ENCODE measurements at regions not wholly inside any gene's neighbourhood (a gene's known extent, or its start where the extent isn't known, plus 50 kb on each side); places are given as distances from the start of the nearest gene placed in this dataset.
"Not testable (repeated sequence)": the region's sequence is repeated elsewhere in the genome, so short reads cannot be mapped to it uniquely, and the experiment has no call there.

DNA sequence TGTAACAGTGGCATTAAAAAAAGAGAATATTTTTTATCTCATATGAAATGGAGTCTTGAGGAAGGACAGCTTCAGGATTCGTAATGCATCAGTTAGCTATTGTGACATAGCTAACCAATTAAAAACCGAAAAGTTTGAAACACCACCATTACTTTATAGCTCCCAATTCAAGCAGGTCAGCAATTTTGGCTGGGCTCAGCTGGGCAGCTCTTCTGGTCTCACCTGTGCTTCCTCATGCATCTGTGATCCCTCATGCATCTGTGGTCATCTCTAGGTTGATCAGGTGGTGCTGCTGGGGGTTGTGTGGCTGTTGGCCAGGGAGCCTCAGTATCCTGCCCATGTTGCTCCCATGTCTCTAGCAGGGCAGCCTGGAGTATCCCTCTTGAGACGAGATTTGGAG, 76.7 kb upstream of the KCNA1 start:
- intact Hi-C loops (cut with DNase I): no loop called here
- no peaks in the 10 kb centered on the region for H3K4me1 ChIP-seq
- no peaks in the 10 kb centered on the region for H3K36me3 ChIP-seq
- DNase-seq (no peak), ATAC-seq (no peak)
- H3K27ac ChIP-seq: no peak overlapping the region
- H3K4me3 ChIP-seq: no peak overlapping the region
- TF ChIP-seq POLR2A (IDR thresholded peaks at IDR 0.05): no peak
- TF ChIP-seq, protein P1, sequence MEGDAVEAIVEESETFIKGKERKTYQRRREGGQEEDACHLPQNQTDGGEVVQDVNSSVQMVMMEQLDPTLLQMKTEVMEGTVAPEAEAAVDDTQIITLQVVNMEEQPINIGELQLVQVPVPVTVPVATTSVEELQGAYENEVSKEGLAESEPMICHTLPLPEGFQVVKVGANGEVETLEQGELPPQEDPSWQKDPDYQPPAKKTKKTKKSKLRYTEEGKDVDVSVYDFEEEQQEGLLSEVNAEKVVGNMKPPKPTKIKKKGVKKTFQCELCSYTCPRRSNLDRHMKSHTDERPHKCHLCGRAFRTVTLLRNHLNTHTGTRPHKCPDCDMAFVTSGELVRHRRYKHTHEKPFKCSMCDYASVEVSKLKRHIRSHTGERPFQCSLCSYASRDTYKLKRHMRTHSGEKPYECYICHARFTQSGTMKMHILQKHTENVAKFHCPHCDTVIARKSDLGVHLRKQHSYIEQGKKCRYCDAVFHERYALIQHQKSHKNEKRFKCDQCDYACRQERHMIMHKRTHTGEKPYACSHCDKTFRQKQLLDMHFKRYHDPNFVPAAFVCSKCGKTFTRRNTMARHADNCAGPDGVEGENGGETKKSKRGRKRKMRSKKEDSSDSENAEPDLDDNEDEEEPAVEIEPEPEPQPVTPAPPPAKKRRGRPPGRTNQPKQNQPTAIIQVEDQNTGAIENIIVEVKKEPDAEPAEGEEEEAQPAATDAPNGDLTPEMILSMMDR (IDR thresholded peaks at IDR 0.05): no peak
- WGBS, 4 donors: 94 to 97% (median 96%) methylated on average over 3 of the region's 3 CpGs
- peaks cover 0 to 25% (median 0%) of the 10 kb centered on the region in 9 donors for H3K27me3 ChIP-seq
- H3K9me3 ChIP-seq: no peaks in the 10 kb centered on the region

DNA sequence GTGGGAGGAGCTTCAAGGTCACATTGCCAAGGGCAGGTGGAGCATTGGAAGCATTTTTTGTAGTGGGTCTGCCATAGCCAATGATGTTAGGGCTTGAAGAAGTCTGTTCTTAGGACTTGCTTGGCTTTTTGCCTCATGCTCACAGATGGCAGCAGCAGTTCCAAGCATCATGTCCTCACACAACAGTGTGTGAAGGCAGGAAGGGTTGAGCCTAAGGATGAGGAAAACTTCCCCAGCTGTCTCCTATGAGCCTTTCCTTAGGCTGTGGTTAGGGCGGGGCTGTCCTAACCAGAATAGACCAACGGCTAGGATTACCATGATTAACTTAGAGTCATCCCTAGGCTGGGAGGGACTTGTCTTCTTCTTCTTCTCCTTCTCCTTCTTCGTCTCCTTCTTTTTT, 76.2 kb upstream of the KCNA1 start:
- H3K36me3 ChIP-seq: no peaks in the 10 kb centered on the region
- intact Hi-C loops (cut with DNase I): no loop called here

DNA sequence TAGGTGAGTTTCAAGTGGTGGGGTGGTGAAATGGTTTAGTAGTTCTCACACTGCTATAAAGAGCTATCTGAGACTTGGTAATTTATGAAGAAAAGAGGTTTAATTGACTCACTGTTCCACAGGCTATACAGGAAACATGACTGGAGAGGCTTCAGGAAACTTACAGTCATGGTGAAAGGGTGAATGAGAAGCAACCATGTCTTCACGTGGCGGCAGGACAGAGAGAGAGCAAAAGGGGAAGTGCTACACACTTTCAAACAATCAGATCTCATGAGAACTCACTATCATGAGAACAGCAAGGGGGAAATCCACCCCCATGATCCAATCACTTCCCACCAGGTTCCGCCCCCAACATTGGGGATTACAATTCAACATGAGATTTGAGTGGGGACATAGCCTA, 67.3 kb upstream of the KCNA1 start:
- H3K27ac ChIP-seq; H3K9me3 ChIP-seq; intact Hi-C loops (cut with DNase I); H3K27me3 ChIP-seq; H3K4me1 ChIP-seq; H3K4me3 ChIP-seq; ATAC-seq; DNase-seq; H3K36me3 ChIP-seq: not testable (repeated sequence)
- WGBS, 4 donors: 90 to 93% (median 91%) methylated on average over 3 of the region's 3 CpGs

More for the DNA sequence above, 76.2 kb upstream of the KCNA1 start:
- no peaks in the 10 kb centered on the region for H3K4me1 ChIP-seq
- H3K27me3 ChIP-seq: peaks cover 0 to 23% (median 0%) of the 10 kb centered on the region in 9 donors
- H3K27ac ChIP-seq: no peak overlapping the region
- TF ChIP-seq, protein P1 (IDR thresholded peaks at IDR 0.05): no peak
- no peak for TF ChIP-seq POLR2A (IDR thresholded peaks at IDR 0.05)
- ATAC-seq: no peak
- no peaks in the 10 kb centered on the region for H3K9me3 ChIP-seq
- H3K4me3 ChIP-seq: no peak overlapping the region
- 72 to 89% (median 81%) methylated on average over 3 of the region's 3 CpGs for WGBS, 4 donors
- DNase-seq: no peak

DNA sequence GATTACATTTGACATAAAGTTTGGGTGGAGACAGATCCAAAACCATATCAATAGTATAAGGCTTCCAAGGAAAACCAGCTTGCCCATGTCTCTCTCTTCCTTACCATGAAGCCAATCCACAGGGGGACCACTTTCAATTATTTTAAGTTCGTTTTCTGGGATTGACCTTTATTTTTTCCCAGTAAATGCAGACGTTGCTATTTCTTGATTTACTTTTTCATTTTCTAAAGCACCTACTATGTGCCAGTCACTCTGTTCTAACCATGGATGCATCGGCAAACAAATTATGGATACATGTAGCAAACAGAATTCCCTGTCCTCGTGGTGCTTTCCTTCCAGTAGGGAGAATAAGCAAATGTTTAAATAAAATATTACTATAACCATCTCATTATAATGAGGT, 65.8 kb upstream of the KCNA1 start:
- WGBS, 4 donors: 88 to 93% (median 90%) methylated on average over 4 of the region's 4 CpGs
- Histone ChIP-seq H3K27ac (no peak overlapping the region), H3K27me3 (no peaks in the 10 kb centered on the region), H3K36me3 (no peaks in the 10 kb centered on the region), H3K9me3 (no peaks in the 10 kb centered on the region), H3K4me1 (no peaks in the 10 kb centered on the region), H3K4me3 (no peak overlapping the region)
- ATAC-seq (no peak), DNase-seq (no peak)
- TF ChIP-seq, protein P1 (IDR thresholded peaks at IDR 0.05): no peak
- no peak for TF ChIP-seq POLR2A (IDR thresholded peaks at IDR 0.05)
- intact Hi-C loops (cut with DNase I): no loop called here

DNA sequence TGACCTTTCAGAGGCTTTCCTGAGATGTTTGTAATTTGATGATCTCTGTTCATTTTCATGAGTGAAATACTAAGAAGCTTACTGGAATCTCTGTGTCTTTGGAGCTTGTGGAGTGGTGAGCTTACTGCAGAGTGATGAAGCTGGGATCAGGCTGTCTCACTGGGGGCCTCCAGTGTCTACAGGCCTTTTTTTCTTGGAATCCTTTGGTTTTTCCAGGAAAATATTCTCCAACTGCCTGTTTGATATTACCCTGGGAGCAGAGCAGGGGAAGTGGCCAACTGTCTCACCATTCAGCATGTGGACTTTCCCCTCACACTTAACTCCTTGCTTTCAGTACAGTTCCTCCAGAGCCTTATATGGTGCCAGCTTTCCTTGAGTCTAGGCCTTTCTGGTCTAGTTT, 62.0 kb upstream of the KCNA1 start:
- Histone ChIP-seq H3K36me3 (no peaks in the 10 kb centered on the region), H3K27me3 (no peaks in the 10 kb centered on the region), H3K9me3 (no peaks in the 10 kb centered on the region), H3K4me3 (no peak overlapping the region), H3K27ac (no peak overlapping the region), H3K4me1 (no peaks in the 10 kb centered on the region)
- TF ChIP-seq, protein P1 (IDR thresholded peaks at IDR 0.05): no peak
- no peak for TF ChIP-seq POLR2A (IDR thresholded peaks at IDR 0.05)
- intact Hi-C loops (cut with DNase I): no loop called here
- no peak for ATAC-seq
- DNase-seq: no peak
